Right lobe of liver (tissue), 6 donors: ENCODE measurements at regions not wholly inside any gene's neighbourhood (a gene's known extent, or its start where the extent isn't known, plus 50 kb on each side); places are given as distances from the start of the nearest gene placed in this dataset.

Experiments
- ATAC-seq, 4 donors: fragments of 200-7000 bp; cut with Tn5 transposase; one replicate each; pipeline ENCODE4 v1.9.1; 2020; ENCODE audit warnings: mild to moderate bottlenecking in 4 of 4, moderate library complexity in 4 of 4
- DNase-seq, 3 donors: peaks; one replicate each; pipeline ENCODE4 v3.0.0-alpha.2; 2020
- H3K27ac ChIP-seq, 3 donors: fragments of 200-600 bp; one replicate each; pipeline ENCODE4 v1.8.0; 2022
- H3K27me3 ChIP-seq, 2 donors: fragments of 200-600 bp; one replicate each; pipeline ENCODE4 v1.8.0; 2022
- H3K36me3 ChIP-seq, 4 donors: fragments of 200-600 bp; sonication (generic) in 1 of 4; one replicate each; pipeline versions ENCODE4 v1.5.1 to v1.8.0; 2017 to 2022; ENCODE audit warnings: control low read depth in 1 of 4
- H3K4me1 ChIP-seq, 4 donors: fragments of 200-600 bp; sonication (generic) in 1 of 4; one replicate each; pipeline versions ENCODE4 v1.5.1 to v1.8.0; 2017 to 2022; ENCODE audit warnings: control low read depth in 1 of 4
- H3K4me3 ChIP-seq, 3 donors: fragments of 200-600 bp; one replicate each; pipeline ENCODE4 v1.8.0; 2022
- H3K9me3 ChIP-seq, 4 donors: fragments of 200-600 bp; sonication (generic) in 1 of 4; one replicate each; pipeline versions ENCODE4 v1.5.1 to v1.8.0; 2017 to 2022; ENCODE audit warnings: control low read depth in 1 of 4
- POLR2A ChIP-seq: fragments of 450-650 bp; IDR thresholded peaks from one replicate; pipeline ENCODE4 v1.6.1; 2017; ENCODE audit warnings: antibody characterized with exemption, mild to moderate bottlenecking
- WGBS: methylation state at CpG from one replicate; pipeline ENCODE4 v1.1.6; 2018; ENCODE audit warnings: low coverage, low lambda C conversion rate; ENCODE audit not compliant: insufficient coverage; ENCODE audit errors: missing lambda C conversion rate; 5-methylcytosine and 5-hydroxymethylcytosine counted together
- intact Hi-C, 2 donors: fragments of 100-400 bp; cut with DNase I; formaldehyde crosslinking; loops; one replicate each; pipeline versions ENCODE4 v1.11.2 to v1.14.1; 2022
- TF ChIP-seq, protein P1 (sequence below), 4 donors: fragments of 200-600 bp in 3 of 4; fragments of 450-650 bp in 1 of 4; IDR thresholded peaks; one replicate each; pipeline versions ENCODE4 v1.5.1 to v1.8.0; 2016 to 2022; ENCODE audit warnings: antibody characterized with exemption in 4 of 4, mild to moderate bottlenecking in 2 of 4
- donor health status: DM: no; HTN: yes; CAD: no.
- donor health status: DM: no; HTN: no; CAD: no.
- donor health status: DM: no; HTN: no; CAD: no.
- donor health status: DM: no; HTN: yes; CAD: no.
- donor health status: DM: no; HTN: yes; CAD: no.

DNA sequence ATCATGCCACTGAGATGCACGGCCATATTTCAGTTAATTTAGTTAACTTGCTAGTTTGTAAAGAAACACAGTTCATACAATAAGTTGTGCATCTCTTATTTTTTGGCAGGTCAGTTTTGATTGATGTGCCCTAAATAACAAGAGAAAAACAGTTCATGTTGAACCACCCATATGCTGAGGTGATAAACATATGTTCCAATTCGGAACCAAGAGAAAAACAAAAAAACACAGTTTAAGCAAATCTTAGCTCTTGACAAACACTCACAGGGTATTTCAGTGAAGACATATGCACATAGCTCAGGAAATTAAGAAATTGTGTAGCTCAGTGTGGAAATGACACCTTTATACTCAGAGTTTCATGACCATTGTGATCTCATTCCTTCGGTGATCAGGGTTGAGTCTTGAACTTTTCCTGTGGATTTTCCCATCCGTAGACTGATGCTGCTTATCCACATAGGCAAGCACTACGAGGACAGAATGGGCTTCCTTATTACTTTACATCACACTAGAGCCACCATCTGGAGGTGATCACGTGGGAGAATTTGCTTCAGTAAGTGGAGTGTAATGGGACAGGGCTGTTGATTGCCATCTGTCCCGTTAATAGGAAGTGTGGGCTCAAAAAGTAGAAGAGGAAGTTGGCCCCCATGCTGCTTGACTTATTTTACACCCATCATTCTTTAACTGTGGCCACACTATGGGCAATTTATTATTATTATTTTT is 773.0 kb downstream of the MTRR start:
- Histone ChIP-seq H3K27ac (no peak overlapping the region), H3K9me3 (no peaks in the 10 kb centered on the region), H3K27me3 (no peaks in the 10 kb centered on the region), H3K36me3 (no peaks in the 10 kb centered on the region), H3K4me3 (no peak overlapping the region), H3K4me1 (no peaks in the 10 kb centered on the region)
- intact Hi-C loops, result no loop called here
- ATAC-seq, result no peak
- TF ChIP-seq, protein P1, sequence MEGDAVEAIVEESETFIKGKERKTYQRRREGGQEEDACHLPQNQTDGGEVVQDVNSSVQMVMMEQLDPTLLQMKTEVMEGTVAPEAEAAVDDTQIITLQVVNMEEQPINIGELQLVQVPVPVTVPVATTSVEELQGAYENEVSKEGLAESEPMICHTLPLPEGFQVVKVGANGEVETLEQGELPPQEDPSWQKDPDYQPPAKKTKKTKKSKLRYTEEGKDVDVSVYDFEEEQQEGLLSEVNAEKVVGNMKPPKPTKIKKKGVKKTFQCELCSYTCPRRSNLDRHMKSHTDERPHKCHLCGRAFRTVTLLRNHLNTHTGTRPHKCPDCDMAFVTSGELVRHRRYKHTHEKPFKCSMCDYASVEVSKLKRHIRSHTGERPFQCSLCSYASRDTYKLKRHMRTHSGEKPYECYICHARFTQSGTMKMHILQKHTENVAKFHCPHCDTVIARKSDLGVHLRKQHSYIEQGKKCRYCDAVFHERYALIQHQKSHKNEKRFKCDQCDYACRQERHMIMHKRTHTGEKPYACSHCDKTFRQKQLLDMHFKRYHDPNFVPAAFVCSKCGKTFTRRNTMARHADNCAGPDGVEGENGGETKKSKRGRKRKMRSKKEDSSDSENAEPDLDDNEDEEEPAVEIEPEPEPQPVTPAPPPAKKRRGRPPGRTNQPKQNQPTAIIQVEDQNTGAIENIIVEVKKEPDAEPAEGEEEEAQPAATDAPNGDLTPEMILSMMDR (IDR thresholded peaks at IDR 0.05), result no peak
- no peak for TF ChIP-seq POLR2A
- no peak for DNase-seq
- 62% methylated on average over 7 of the region's 7 CpGs for WGBS

DNA sequence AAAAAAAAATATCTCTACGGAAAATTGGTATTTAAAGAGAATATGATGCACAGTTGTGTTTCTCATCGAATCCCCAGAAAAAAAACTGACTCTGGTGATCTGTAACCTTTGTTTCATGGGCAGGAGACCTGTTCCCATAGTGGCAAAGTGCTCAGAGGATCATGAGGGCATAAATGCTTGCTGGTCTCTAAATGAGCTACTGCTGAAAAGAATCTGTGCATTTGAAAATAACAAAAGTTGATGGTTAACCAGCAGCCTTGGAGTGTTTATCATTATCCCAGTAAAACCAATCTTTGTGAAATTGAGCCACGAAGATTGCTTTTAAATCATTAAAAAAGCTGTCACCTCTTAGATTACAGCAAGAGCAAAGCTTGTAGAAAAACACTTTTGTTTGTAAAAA is 775.4 kb downstream of the MTRR start:
- H3K9me3 ChIP-seq, result no peaks in the 10 kb centered on the region
- no peaks in the 10 kb centered on the region for H3K4me1 ChIP-seq
- 28% methylated on average over 3 of the region's 3 CpGs for WGBS
- intact Hi-C loops, result no loop called here
- no peak overlapping the region for H3K27ac ChIP-seq
- no peak overlapping the region for H3K4me3 ChIP-seq
- ATAC-seq (no peak), DNase-seq (no peak)
- H3K36me3 ChIP-seq, result no peaks in the 10 kb centered on the region
- TF ChIP-seq, protein P1 (IDR thresholded peaks at IDR 0.05), result no peak
- no peak for TF ChIP-seq POLR2A
- no peaks in the 10 kb centered on the region for H3K27me3 ChIP-seq

DNA sequence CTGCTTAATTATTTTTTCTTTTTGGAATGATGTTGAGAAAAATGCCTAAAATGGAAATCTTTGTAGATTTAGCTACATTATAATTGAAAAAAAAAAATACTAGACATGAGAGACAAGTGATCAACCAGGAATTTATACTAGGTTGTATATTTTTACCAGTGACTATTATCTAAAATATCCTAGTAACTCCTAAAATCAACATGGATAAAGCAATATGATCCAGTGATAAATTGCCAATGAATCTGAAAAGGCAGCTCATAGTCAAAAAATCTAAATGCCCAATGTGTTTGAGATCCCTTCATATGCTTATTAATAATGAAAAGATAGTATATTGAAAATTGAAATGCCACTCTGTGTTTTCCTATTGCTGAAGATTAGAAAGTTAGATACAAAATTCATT is 778.2 kb downstream of the MTRR start:
- ATAC-seq (no peak), DNase-seq (no peak)
- Histone ChIP-seq H3K4me1 (no peaks in the 10 kb centered on the region), H3K27ac (no peak overlapping the region), H3K27me3 (no peaks in the 10 kb centered on the region), H3K4me3 (no peak overlapping the region), H3K9me3 (no peaks in the 10 kb centered on the region), H3K36me3 (no peaks in the 10 kb centered on the region)
- intact Hi-C loops, result no loop called here
- TF ChIP-seq, protein P1 (IDR thresholded peaks at IDR 0.05), result no peak
- no peak for TF ChIP-seq POLR2A

DNA sequence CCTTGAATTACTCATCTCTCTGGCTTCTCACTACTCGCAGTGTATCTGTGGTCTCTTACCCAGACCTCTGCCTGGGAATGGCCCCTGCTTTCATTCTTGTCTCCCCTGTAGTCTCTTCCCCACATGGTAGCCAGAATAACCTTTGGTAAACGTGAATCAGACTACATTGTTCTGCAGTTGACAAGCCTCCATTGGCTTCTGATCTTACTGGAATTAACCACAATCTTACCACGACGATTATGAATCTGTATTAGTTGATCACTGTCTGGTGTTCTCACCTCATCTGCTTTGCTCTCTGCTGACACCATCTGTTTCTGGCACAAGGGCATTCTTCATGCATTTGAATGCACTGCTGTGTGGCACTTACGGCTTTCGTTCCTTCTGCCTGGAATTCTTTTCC is 781.2 kb downstream of the MTRR start:
- H3K27ac ChIP-seq, result no peak overlapping the region
- no peaks in the 10 kb centered on the region for H3K4me1 ChIP-seq
- no peaks in the 10 kb centered on the region for H3K36me3 ChIP-seq
- WGBS, result 63% methylated on average over 5 of the region's 6 CpGs
- DNase-seq (no peak), ATAC-seq (no peak)
- no peaks in the 10 kb centered on the region for H3K27me3 ChIP-seq
- H3K4me3 ChIP-seq, result no peak overlapping the region
- TF ChIP-seq, protein P1 (IDR thresholded peaks at IDR 0.05), result no peak
- TF ChIP-seq POLR2A, result no peak
- H3K9me3 ChIP-seq, result no peaks in the 10 kb centered on the region
- intact Hi-C loops, result no loop called here
